Pancreas (tissue), 10 donors: ENCODE measurements at regions not wholly inside any gene's neighbourhood (a gene's known extent, or its start where the extent isn't known, plus 50 kb on each side); places are given as distances from the start of the nearest gene placed in this dataset.
A peak's percentile ranks its signal among the peaks of the same experiment; 100 is the strongest.

Source experiments
- ATAC-seq, 4 donors: fragments of 200-7000 bp; cut with Tn5 transposase; one replicate each; pipeline versions ENCODE4 v1.8.0 to v1.9.1; 2020; ENCODE audit warnings: mild to moderate bottlenecking in 4 of 4, moderate library complexity in 4 of 4
- DNase-seq, 6 donors: peaks; one replicate each; pipeline ENCODE4 v3.0.0-alpha.2; 2020
- FAIRE-seq: peaks from 2 replicates; lab custom pipeline; 2012; peaks lifted over from hg19 to GRCh38; lab: Jason Lieb, UNC
- H3K27ac ChIP-seq, 4 donors: fragments of 200-600 bp; sonication (generic); 1 replicate in 3 of 4; 2 replicates in 1 of 4; pipeline versions ENCODE4 v1.5.0 to v1.8.0; 2020
- H3K27me3 ChIP-seq, 4 donors: fragments of 200-600 bp; one replicate each; pipeline ENCODE4 v1.8.0; 2021
- H3K36me3 ChIP-seq, 3 donors: fragments of 200-600 bp; sonication (generic) in 1 of 3; one replicate each; pipeline versions ENCODE4 v1.5.0 to v1.8.0; 2020 to 2021
- H3K4me1 ChIP-seq, 3 donors: fragments of 200-600 bp; one replicate each; pipeline ENCODE4 v1.8.0; 2021
- H3K4me3 ChIP-seq, 4 donors: fragments of 200-600 bp; sonication (generic) in 2 of 4; one replicate each; pipeline versions ENCODE4 v1.5.0 to v1.8.0; 2020 to 2021
- H3K9me3 ChIP-seq, 4 donors: fragments of 200-600 bp; one replicate each; pipeline ENCODE4 v1.8.0; 2021
- WGBS, 2 donors: extraction: QIAGEN DNeasy Blood & Tissue Kit; methylation state at CpG; one replicate each; pipeline ENCODE4 v1.1.7; 2013; 5-methylcytosine and 5-hydroxymethylcytosine counted together
- intact Hi-C, 3 donors: fragments of 100-400 bp; cut with DNase I; formaldehyde crosslinking; loops; one replicate each; pipeline versions ENCODE4 v1.11.1 to v1.14.2; 2022
- TF ChIP-seq, protein P1 (sequence below), 4 donors: fragments of 200-600 bp; sonication (generic) in 3 of 4; IDR thresholded peaks; one replicate each; pipeline versions ENCODE4 v1.5.0 to v1.8.0; 2021; ENCODE audit warnings: antibody characterized with exemption in 4 of 4
- donor health status: healthy with polysubstance abuse.
- donor health status: DM: no; HTN: no; CAD: no; lungs with moderate emphysema.
- donor health status: DM: no; HTN: no; CAD: no.
- donor health status: control.
- donor health status: control.
- donor health status: Bipolar disorder and iron deficiency.
- donor health status: DM: yes; HTN: yes; CAD: no.
- donor health status: DM: no; HTN: no; CAD: no.
- donor health status: DM: no; HTN: no; CAD: no.
- donor health status: DM: yes; HTN: yes; CAD: no.

DNA sequence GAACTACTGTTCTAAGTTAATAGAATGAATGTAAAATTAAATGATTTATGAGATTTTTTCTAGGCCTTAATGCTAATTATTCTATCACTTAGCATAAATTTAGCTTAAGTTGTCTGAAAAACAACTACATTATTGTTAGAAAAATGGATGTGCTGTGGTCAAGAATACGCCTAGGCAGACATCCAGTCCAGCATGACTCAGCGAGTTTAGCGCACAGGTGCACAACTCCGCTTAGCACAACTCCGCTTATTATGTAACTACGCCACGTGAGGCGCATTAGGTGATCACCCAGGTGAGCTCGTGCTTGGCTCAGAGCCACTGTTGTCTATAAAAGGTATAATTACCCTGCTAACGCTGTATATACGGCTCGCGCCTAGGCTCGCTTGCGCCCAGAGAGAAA, 1043.6 kb upstream of the ADGRL4 start:
- no peak for FAIRE-seq
- Histone ChIP-seq H3K4me1 (no peaks in the 10 kb centered on the region), H3K36me3 (no peaks in the 10 kb centered on the region), H3K4me3 (no peak overlapping the region), H3K27me3 (no peaks in the 10 kb centered on the region), H3K27ac (no peak overlapping the region), H3K9me3 (no peaks in the 10 kb centered on the region)
- DNase-seq: peak in 1 of 6 donors; percentile 14
- intact Hi-C loops: no loop called here
- TF ChIP-seq, protein P1, sequence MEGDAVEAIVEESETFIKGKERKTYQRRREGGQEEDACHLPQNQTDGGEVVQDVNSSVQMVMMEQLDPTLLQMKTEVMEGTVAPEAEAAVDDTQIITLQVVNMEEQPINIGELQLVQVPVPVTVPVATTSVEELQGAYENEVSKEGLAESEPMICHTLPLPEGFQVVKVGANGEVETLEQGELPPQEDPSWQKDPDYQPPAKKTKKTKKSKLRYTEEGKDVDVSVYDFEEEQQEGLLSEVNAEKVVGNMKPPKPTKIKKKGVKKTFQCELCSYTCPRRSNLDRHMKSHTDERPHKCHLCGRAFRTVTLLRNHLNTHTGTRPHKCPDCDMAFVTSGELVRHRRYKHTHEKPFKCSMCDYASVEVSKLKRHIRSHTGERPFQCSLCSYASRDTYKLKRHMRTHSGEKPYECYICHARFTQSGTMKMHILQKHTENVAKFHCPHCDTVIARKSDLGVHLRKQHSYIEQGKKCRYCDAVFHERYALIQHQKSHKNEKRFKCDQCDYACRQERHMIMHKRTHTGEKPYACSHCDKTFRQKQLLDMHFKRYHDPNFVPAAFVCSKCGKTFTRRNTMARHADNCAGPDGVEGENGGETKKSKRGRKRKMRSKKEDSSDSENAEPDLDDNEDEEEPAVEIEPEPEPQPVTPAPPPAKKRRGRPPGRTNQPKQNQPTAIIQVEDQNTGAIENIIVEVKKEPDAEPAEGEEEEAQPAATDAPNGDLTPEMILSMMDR (IDR thresholded peaks at IDR 0.05): no peak
- WGBS, 2 donors: 94 to 95% methylated on average over 15 of the region's 15 CpGs
- no peak for ATAC-seq

DNA sequence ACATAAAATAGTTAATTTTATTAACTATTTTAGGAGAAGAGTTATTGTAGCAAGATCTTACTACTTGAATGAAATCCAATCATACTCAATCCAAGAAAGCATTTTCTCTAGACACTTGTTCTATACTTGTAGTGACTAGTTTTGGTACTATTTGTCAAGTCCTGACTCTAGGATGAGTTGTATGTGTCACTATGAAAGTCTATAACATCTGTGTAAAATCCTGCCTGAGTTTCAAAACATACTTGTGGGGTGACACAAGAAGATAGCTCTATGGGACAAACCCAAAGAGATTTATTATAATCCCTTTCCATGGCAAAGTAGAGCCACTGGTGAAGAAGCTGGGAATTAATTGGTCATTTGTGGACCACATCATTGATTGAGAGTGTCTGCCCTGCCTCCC, 1042.2 kb upstream of the ADGRL4 start:
- no peak overlapping the region for H3K27ac ChIP-seq
- DNase-seq (no peak), FAIRE-seq (no peak), ATAC-seq (no peak)
- TF ChIP-seq, protein P1 (IDR thresholded peaks at IDR 0.05): no peak
- no peaks in the 10 kb centered on the region for H3K9me3 ChIP-seq
- H3K4me3 ChIP-seq: no peak overlapping the region
- intact Hi-C loops: no loop called here
- no peaks in the 10 kb centered on the region for H3K27me3 ChIP-seq
- H3K4me1 ChIP-seq: no peaks in the 10 kb centered on the region
- no peaks in the 10 kb centered on the region for H3K36me3 ChIP-seq

DNA sequence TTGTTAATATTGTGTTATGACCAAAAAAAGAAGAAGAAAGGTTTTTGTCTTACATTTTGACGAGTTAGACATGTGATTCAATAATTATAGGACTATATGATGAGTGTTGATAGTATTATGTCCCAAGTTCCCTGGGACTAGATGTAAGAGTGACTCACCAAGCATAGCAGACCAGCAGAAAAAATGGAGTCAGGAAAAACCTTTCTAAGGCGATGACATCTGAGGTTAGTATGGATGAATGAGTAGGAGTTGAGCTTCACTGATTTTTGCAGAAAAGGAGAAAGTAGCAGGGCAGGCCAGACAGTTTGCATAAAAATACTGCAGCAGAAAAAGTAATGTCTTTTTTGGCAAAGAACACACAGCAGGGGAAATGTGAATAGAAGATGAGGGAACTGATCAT, 1041.3 kb upstream of the ADGRL4 start:
- no peaks in the 10 kb centered on the region for H3K36me3 ChIP-seq
- ATAC-seq (no peak), DNase-seq (no peak), FAIRE-seq (no peak)
- no peaks in the 10 kb centered on the region for H3K4me1 ChIP-seq
- TF ChIP-seq, protein P1 (IDR thresholded peaks at IDR 0.05): no peak
- H3K9me3 ChIP-seq: no peaks in the 10 kb centered on the region
- no peak overlapping the region for H3K4me3 ChIP-seq
- H3K27me3 ChIP-seq: no peaks in the 10 kb centered on the region
- intact Hi-C loops: no loop called here
- 61 to 65% methylated on average over 2 of the region's 2 CpGs for WGBS, 2 donors
- no peak overlapping the region for H3K27ac ChIP-seq

DNA sequence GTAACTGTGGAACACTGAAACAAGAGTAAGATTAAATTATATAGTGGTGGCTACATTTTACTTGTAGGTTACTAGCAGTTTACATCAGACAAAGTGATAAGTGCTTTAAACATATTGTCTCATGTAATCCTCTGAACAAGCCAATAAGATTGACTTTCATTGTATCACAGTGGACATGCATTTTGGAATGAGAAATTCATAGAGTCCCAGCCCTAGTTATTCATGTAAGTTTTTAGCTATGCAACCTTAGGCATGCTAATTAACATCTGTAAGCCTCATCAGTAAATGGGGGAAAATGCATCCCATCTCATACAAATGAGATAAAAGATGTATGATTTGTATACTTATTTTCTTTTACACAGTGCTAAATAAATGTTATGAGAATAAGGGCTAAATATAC, 1038.1 kb upstream of the ADGRL4 start:
- H3K9me3 ChIP-seq: no peaks in the 10 kb centered on the region
- no peak overlapping the region for H3K4me3 ChIP-seq
- FAIRE-seq: no peak
- intact Hi-C loops: no loop called here
- DNase-seq: no peak
- H3K36me3 ChIP-seq: no peaks in the 10 kb centered on the region
- TF ChIP-seq, protein P1 (IDR thresholded peaks at IDR 0.05): no peak
- no peaks in the 10 kb centered on the region for H3K27me3 ChIP-seq
- H3K4me1 ChIP-seq: no peaks in the 10 kb centered on the region
- H3K27ac ChIP-seq: no peak overlapping the region
- ATAC-seq: no peak

DNA sequence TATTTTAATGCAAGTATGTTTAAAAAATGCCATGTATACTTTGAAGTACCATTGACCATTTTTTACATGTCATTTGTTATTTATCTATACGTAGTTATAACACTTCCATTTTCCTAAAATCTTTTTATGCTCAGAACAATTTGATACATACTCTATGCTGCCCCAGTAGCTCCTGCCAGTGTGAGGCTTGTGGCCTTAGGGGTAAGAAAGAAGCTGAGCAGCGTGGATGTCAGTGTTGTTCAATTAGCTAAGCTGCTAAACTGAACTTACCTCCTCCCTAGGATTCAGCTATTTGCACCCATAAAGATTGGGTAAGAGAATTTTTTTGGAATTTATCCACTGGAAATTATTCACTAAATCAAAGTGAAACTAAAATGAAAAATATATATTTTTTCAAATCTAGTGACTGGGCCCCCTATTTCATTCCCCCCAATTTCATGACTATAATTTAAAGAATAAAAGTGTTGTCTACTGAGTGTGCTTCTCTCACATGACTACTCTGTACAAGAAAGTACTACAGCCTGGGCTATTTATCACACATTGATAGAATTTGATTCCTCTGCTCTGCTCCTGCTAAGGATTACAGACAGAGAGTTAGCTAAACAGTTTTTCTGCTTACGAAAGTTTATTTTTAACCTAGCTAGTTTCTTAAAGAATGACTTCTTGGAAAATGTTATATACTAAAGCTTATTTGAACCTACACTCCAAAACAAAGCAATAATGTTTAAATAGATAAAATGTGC, 1030.3 kb upstream of the ADGRL4 start:
- ATAC-seq: no peak
- FAIRE-seq: no peak
- no peaks in the 10 kb centered on the region for H3K36me3 ChIP-seq
- TF ChIP-seq, protein P1 (IDR thresholded peaks at IDR 0.05): no peak
- intact Hi-C loops: no loop called here
- H3K9me3 ChIP-seq: no peaks in the 10 kb centered on the region
- H3K27me3 ChIP-seq: no peaks in the 10 kb centered on the region
- no peaks in the 10 kb centered on the region for H3K4me1 ChIP-seq
- no peak overlapping the region for H3K4me3 ChIP-seq
- DNase-seq: no peak
- no peak overlapping the region for H3K27ac ChIP-seq
- WGBS, 2 donors: 66 to 75% methylated on average over 3 of the region's 3 CpGs
